Activated naive CD4-positive, alpha-beta T cell treated with anti-CD3 and anti-CD28 coated beads, Interleukin-2, amount 10 ng/mL, durations not matched to agents 7 days and 5 days (primary cell): ENCODE measurements at regions not wholly inside any gene's neighbourhood (a gene's known extent, or its start where the extent isn't known, plus 50 kb on each side); places are given as distances from the start of the nearest gene placed in this dataset.

Experiments used
- CTCF ChIA-PET: fragments of 350-600 bp; sonication (Branson Sonifier 250); formaldehyde crosslinking; loops from one replicate; lab custom pipeline; 2021; ENCODE audit warnings: antibody characterized with exemption; lab: Charles Lee
- DNase-seq: peaks from one replicate; pipeline ENCODE4 v3.0.0-alpha.2; 2020
- H3K27ac Mint-ChIP-seq: one replicate; pipeline ENCODE4 v1.8.0; 2021; ENCODE audit warnings: mild to moderate bottlenecking, moderate library complexity, mixed read lengths
- H3K27me3 Mint-ChIP-seq: one replicate; pipeline ENCODE4 v1.8.0; 2021; ENCODE audit warnings: mild to moderate bottlenecking, mixed read lengths
- H3K36me3 Mint-ChIP-seq: one replicate; pipeline ENCODE4 v1.8.0; 2021; ENCODE audit warnings: mixed read lengths
- H3K4me1 Mint-ChIP-seq: one replicate; pipeline ENCODE4 v1.8.0; 2021; ENCODE audit warnings: mixed read lengths
- H3K4me3 Mint-ChIP-seq: one replicate; pipeline ENCODE4 v1.8.0; 2021; ENCODE audit warnings: mild to moderate bottlenecking, moderate library complexity, mixed read lengths
- H3K9me3 Mint-ChIP-seq: one replicate; pipeline ENCODE4 v1.8.0; 2021; ENCODE audit warnings: mixed read lengths

GRCh38 chr17:72287586-72287985 lies 166.8 kb downstream of the SOX9 start:
- peaks cover 2% of the 10 kb centered on the region for H3K9me3 Mint-ChIP-seq
- H3K36me3 Mint-ChIP-seq, result no peaks in the 10 kb centered on the region
- H3K4me3 Mint-ChIP-seq, result no peak overlapping the region
- H3K4me1 Mint-ChIP-seq, result no peaks in the 10 kb centered on the region
- DNase-seq, result no peak
- no peak overlapping the region for H3K27ac Mint-ChIP-seq
- H3K27me3 Mint-ChIP-seq, result no peaks in the 10 kb centered on the region
- CTCF ChIA-PET, result no interaction called here

DNA sequence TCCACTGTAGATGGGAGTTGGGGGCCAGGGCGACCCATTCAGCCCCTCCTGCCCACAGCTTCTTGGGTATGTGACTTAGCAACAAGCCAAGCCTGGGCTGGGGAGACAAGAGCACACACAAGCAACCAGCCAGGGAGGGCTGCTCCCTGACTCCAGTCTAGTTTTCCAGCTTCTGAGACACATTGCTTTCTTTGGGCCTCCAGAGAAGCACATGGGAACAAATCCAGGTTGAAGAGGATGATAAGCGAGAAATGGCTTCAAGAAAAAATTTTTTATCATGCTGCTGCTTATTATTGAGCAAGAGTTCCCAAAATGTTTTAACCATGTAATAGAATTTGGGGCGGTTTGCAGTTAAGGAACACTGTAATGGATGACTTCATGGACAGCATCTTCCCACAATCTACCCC lies 173.7 kb downstream of the SOX9 start:
- peaks cover under 1% of the 10 kb centered on the region for H3K9me3 Mint-ChIP-seq
- no peaks in the 10 kb centered on the region for H3K27me3 Mint-ChIP-seq
- no peak overlapping the region for H3K27ac Mint-ChIP-seq
- no peaks in the 10 kb centered on the region for H3K36me3 Mint-ChIP-seq
- no peaks in the 10 kb centered on the region for H3K4me1 Mint-ChIP-seq
- CTCF ChIA-PET, result no interaction called here
- H3K4me3 Mint-ChIP-seq, result no peak overlapping the region
- no peak for DNase-seq

GRCh38 chr17:72295916-72296315 lies 175.1 kb downstream of the SOX9 start:
- Mint-ChIP-seq H3K4me1 (no peaks in the 10 kb centered on the region), H3K36me3 (no peaks in the 10 kb centered on the region), H3K27me3 (no peaks in the 10 kb centered on the region), H3K27ac (no peak overlapping the region), H3K4me3 (no peak overlapping the region), H3K9me3 (no peaks in the 10 kb centered on the region)
- DNase-seq, result no peak
- CTCF ChIA-PET, result no interaction called here

DNA sequence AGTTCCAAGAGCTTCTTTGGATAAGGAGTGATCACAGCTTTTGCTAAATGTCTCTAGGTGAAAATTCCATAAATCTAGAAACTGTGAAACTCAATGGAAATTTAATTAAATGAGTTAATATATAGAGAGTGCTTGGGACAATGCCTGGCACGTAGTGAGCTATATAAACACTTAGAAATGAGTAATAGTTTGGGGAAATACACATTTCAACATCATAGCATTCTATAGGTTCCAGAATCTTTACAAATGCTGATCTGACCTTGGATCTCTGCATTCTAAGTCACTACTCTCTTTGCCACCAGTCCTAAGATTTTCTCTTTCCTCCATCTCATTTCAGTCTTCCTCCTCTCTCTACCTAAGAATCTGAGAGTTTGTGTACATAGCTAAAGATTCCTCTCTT lies 175.6 kb downstream of the SOX9 start:
- Mint-ChIP-seq H3K36me3 (no peaks in the 10 kb centered on the region), H3K4me3 (no peak overlapping the region), H3K27ac (no peak overlapping the region), H3K4me1 (no peaks in the 10 kb centered on the region), H3K27me3 (no peaks in the 10 kb centered on the region), H3K9me3 (peaks cover 1% of the 10 kb centered on the region)
- no peak for DNase-seq
- CTCF ChIA-PET, result no interaction called here

DNA sequence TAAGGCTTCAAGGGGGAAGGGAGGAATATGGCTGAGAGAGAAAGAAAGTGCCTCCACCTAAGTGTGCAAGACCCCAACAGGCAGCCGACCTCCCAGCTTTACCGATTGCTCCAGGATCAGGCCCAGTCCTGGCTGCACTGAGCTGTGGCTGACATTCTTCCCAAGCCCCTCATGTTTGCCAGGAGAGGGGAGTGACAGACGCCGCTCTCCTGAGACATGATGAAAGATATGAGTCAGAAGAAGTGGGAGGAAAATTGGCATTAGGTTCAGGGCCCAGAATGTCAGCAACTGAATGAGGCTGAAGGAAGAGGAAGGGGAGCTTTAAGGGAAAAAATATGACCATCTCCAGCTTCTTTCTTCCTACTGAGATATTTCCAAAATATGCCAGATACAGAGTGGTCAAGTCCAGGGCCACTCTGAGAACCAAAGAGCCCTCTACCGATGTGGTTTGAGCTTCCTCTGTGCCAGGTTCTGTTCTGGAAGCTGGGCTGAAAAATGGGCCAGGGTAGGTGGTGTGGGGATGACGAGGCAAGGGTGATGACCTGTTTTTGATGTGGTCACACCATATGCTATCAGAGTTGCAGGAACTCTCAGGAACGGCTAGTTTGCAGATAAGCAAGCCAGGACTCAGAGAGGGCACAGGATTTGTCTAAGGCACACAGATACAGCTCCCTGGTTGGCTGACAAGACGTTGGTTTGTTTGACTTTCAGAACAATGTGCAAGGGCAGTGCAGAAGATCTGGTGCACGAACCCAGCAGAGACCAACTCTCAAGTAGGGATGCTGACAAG lies 176.7 kb downstream of the SOX9 start:
- Mint-ChIP-seq H3K27me3 (no peaks in the 10 kb centered on the region), H3K27ac (no peak overlapping the region), H3K4me1 (no peaks in the 10 kb centered on the region), H3K36me3 (no peaks in the 10 kb centered on the region), H3K4me3 (no peak overlapping the region), H3K9me3 (peaks cover 1% of the 10 kb centered on the region)
- CTCF ChIA-PET, result no interaction called here
- no peak for DNase-seq

DNA sequence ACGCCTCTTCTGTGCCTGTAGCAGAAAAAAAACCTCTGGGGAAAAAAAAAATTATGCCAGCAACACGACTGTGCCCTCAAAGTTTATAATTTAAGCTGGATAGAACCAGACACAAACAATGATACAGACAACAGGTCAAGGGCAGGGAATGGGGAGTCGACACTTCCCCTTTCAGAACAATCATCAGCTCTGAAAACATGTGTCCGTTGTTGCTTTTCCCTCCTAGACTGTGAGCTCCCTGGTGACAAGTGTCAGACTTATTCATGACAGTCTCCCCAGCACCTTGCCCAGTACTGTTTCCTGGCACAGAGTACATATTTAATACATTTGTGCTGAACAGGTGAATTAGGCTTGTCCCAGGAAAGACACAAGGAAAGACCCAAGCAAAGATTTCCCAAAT lies 178.3 kb downstream of the SOX9 start:
- H3K4me1 Mint-ChIP-seq, result no peaks in the 10 kb centered on the region
- H3K4me3 Mint-ChIP-seq, result no peak overlapping the region
- no peaks in the 10 kb centered on the region for H3K27me3 Mint-ChIP-seq
- H3K9me3 Mint-ChIP-seq, result peaks cover 1% of the 10 kb centered on the region
- H3K27ac Mint-ChIP-seq, result no peak overlapping the region
- CTCF ChIA-PET, result no interaction called here
- H3K36me3 Mint-ChIP-seq, result no peaks in the 10 kb centered on the region
- DNase-seq, result no peak

DNA sequence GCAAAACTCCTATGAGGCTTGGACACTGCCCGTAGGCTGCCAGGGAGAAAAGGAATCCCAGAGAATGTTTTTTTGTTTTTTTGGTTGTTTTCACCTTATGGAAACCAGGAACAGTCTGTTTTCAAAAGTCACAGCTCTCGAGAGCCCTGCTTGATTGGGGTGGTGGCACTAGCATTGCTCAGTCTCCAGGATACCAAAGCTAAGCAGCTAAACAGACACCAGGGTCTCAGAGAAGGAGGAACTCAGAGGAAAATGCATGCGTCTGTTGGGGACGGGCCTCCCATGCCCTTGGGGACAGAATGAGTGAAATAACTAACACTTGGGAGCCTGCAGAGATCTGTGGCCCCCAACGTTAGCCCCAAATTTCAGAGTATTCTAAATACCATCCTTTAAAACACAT lies 178.8 kb downstream of the SOX9 start:
- H3K4me3 Mint-ChIP-seq, result no peak overlapping the region
- no peaks in the 10 kb centered on the region for H3K4me1 Mint-ChIP-seq
- peaks cover 1% of the 10 kb centered on the region for H3K9me3 Mint-ChIP-seq
- no peak overlapping the region for H3K27ac Mint-ChIP-seq
- CTCF ChIA-PET, result no interaction called here
- no peak for DNase-seq
- H3K27me3 Mint-ChIP-seq, result no peaks in the 10 kb centered on the region
- H3K36me3 Mint-ChIP-seq, result no peaks in the 10 kb centered on the region

DNA sequence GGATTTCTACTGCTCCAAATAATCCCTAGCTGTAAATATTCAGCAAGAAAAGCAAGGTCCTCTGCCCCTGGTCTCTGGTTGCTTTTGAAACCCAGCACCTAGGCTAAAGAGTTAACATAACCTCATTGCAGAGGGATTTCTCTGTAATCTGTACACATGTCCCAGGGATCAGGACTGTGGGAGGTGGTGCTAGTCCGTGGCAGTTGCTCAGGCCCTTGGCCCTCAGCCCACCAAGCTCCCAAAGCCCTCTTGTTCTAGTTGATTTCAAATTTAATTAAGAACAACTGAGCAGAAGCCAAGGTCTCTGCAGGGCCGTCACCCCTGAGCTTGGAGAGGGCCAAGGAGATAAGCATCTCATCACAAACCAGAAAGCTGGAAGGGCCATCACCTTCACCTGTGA lies 181.1 kb downstream of the SOX9 start:
- peaks cover 1% of the 10 kb centered on the region for H3K9me3 Mint-ChIP-seq
- no peak overlapping the region for H3K4me3 Mint-ChIP-seq
- no peaks in the 10 kb centered on the region for H3K27me3 Mint-ChIP-seq
- H3K36me3 Mint-ChIP-seq, result no peaks in the 10 kb centered on the region
- no peak overlapping the region for H3K27ac Mint-ChIP-seq
- DNase-seq, result no peak
- no peaks in the 10 kb centered on the region for H3K4me1 Mint-ChIP-seq
- CTCF ChIA-PET, result interaction anchor here (1.2 kb wide), 1 partner anchor 15 kb away, joined by 3 read pairs; no protein-coding TSS in a partner anchor

- Mint-ChIP-seq H3K36me3 (no peaks in the 10 kb centered on the region), H3K27ac (no peak overlapping the region), H3K27me3 (no peaks in the 10 kb centered on the region), H3K4me3 (no peak overlapping the region), H3K4me1 (no peaks in the 10 kb centered on the region), H3K9me3 (peaks cover 1% of the 10 kb centered on the region)
- DNase-seq, result no peak
- CTCF ChIA-PET, result interaction anchor here (1.2 kb wide), 1 partner anchor 16 kb away, joined by 3 read pairs; no protein-coding TSS in a partner anchor
Measured at GRCh38 chr17:72302735-72303134, 181.9 kb downstream of the SOX9 start.

GRCh38 chr17:72303787-72304733 lies 183.2 kb downstream of the SOX9 start:
- Mint-ChIP-seq H3K27ac (no peak overlapping the region), H3K4me1 (no peaks in the 10 kb centered on the region), H3K9me3 (peaks cover 1% of the 10 kb centered on the region), H3K27me3 (no peaks in the 10 kb centered on the region), H3K4me3 (no peak overlapping the region), H3K36me3 (no peaks in the 10 kb centered on the region)
- DNase-seq, result no peak
- CTCF ChIA-PET, result no interaction called here

DNA sequence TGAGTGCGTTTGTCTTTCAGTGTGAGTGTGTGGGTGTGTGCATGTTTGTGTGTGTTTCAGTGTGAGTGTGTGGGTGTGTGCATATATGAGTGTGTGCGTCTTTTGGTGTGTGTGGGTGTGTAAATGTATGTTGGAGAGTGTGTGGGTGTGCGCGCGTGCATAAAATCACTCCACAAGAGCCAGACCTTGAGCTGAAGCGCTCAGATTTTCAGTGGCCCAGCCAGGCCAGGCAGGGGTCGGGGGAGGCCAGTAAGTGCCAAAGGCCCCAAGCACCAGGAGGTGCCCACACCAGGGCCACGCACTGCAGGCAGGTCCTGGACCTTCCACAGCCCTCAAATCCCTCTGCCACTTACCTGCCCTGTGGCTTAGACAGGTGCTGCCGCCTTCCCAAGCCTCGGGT lies 184.0 kb downstream of the SOX9 start:
- no peaks in the 10 kb centered on the region for H3K36me3 Mint-ChIP-seq
- H3K9me3 Mint-ChIP-seq, result peaks cover 1% of the 10 kb centered on the region
- H3K27me3 Mint-ChIP-seq, result no peaks in the 10 kb centered on the region
- H3K4me1 Mint-ChIP-seq, result no peaks in the 10 kb centered on the region
- CTCF ChIA-PET, result no interaction called here
- H3K4me3 Mint-ChIP-seq, result no peak overlapping the region
- no peak overlapping the region for H3K27ac Mint-ChIP-seq
- DNase-seq, result no peak

DNA sequence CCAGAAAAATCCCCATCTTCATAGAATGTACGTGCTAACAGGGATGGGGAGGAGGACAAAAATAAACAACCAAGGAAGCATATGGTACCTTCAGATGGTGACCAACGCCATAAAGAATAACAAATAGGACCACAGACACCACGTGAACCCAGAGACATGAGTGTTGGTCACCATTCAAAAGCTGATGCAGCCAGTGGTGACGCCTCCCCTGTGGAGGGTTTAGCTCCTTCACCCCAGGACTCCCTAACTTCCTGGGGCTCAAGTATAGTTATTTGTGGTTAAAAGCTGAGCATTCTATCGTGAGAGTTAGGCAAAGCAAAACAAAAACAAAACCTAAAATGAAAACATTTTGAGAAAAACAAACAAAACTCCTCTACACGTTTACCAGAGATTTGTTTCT lies 184.7 kb downstream of the SOX9 start:
- Mint-ChIP-seq H3K27ac (no peak overlapping the region), H3K9me3 (peaks cover 1% of the 10 kb centered on the region), H3K4me3 (no peak overlapping the region), H3K4me1 (no peaks in the 10 kb centered on the region), H3K27me3 (no peaks in the 10 kb centered on the region), H3K36me3 (no peaks in the 10 kb centered on the region)
- DNase-seq, result no peak
- CTCF ChIA-PET, result no interaction called here

GRCh38 chr17:72306037-72306436 lies 185.2 kb downstream of the SOX9 start:
- H3K36me3 Mint-ChIP-seq, result no peaks in the 10 kb centered on the region
- CTCF ChIA-PET, result no interaction called here
- H3K9me3 Mint-ChIP-seq, result peaks cover 1% of the 10 kb centered on the region
- H3K4me3 Mint-ChIP-seq, result no peak overlapping the region
- no peak overlapping the region for H3K27ac Mint-ChIP-seq
- H3K27me3 Mint-ChIP-seq, result no peaks in the 10 kb centered on the region
- no peaks in the 10 kb centered on the region for H3K4me1 Mint-ChIP-seq
- no peak for DNase-seq

GRCh38 chr17:72307836-72308235 lies 187.0 kb downstream of the SOX9 start:
- Mint-ChIP-seq H3K36me3 (no peaks in the 10 kb centered on the region), H3K27me3 (no peaks in the 10 kb centered on the region), H3K4me1 (no peaks in the 10 kb centered on the region), H3K27ac (no peak overlapping the region), H3K9me3 (no peaks in the 10 kb centered on the region), H3K4me3 (no peak overlapping the region)
- no peak for DNase-seq
- CTCF ChIA-PET, result no interaction called here
